CD4-positive, alpha-beta T cell treated with Interleukin-2 at 100 ng/mL for 4 hours (primary cell): ENCODE measurements at regions not wholly inside any gene's neighbourhood (a gene's known extent, or its start where the extent isn't known, plus 50 kb on each side); places are given as distances from the start of the nearest gene placed in this dataset.

ENCODE experiments used
- DNase-seq: peaks from one replicate; pipeline ENCODE4 v3.0.0-alpha.2; 2020; ENCODE audit warnings: low spot score

DNA sequence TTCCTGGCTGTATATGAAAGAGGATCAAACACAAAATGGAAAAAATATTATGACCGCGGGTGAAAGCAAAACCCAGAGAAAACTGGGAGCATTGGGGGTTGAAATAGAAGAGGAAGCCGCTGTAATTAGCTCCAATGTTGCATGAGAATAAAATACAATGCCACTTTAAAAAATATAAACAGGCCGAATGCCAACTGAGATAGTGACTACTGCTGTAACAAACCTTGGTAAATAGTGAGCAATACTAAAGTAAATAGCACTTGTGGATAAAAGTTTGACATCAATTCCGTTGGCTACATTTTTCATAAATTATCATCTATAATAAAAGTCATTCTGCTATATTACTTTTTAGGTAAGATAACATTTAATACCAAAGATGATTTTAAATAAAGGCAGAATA is 395.8 kb upstream of the MIR17HG start:
- no peak for DNase-seq

DNA sequence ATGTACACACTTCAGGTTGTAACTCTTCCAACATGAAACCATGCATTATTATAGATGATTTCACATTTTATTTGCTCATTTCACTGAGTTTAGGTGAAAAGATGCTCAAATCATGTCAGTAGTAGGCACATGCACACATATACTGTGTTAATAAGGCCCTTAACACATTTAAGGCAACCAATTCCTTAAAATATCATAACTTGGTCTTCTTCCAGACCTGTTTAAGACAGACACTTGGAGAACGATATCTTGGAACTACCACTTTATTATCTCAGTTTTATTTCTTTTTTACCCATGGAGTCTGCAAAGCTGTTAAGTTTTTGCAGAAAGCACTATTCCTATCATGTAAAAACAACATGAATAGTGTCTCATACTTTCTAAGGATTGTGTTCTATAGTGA is 395.2 kb upstream of the MIR17HG start:
- no peak for DNase-seq

DNA sequence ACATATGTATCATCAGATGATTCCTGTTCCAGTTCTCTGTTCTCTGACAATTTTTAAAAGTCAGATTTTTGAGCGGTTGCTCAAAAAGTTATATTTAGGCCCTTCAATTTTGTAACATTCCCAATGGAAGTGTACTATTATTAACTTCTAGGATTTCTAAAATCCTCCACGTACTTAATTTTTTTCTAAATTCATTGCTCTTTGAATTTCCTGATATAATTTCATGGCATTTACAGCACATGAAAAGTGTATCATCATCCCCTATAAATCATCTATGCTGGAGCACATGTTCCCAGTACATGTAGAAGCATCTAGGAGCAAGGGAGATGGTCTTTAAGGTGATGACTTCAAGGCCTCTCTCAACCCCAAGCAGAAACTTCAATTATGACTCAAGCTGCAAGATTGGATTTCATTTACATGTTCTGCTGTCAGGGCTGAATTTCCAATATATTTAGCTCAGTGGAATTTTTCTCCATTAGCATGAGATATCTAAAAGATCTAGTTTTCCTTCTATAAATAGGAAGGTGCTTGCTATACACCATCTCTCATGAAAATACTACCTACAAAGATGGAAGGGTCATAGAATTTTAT is 392.8 kb upstream of the MIR17HG start:
- DNase-seq: no peak

DNA sequence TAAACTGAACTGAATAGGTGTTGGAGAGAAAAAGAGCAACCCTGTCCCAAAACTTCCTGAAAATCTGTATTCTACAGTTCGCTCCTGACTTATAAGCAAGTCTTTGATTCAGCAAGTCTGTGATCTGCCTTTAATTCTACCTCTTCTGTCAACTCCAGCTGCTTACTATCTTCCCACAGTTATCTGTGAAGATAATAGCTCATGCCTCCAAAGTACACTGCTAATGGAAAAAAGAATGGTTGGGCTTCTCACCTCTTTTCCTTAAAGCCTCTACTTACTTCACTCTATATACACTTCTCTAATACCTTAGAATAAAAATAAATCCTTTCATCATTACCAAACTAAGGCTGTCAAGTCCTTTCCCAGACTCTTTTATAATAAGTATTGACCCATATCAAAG is 391.5 kb upstream of the MIR17HG start:
- no peak for DNase-seq

DNA sequence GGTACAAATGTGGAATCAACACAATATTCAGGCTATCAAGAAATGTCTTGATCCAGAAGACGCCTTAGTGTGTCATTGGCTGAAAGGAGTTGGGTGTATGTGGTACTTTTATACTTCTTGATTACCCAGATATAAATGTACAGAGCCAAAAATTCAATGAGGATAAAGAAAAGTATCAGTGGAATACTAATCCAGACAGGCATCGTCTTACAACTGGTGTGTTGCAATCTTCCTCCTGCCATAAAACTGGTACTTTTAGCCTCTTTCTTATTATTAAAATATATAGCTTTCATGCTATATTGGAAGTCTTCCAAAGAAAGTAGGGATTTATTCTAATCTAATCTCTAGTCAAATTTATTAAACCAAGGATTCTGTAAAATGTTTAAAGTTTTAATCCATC is 388.6 kb upstream of the MIR17HG start:
- no peak for DNase-seq

DNA sequence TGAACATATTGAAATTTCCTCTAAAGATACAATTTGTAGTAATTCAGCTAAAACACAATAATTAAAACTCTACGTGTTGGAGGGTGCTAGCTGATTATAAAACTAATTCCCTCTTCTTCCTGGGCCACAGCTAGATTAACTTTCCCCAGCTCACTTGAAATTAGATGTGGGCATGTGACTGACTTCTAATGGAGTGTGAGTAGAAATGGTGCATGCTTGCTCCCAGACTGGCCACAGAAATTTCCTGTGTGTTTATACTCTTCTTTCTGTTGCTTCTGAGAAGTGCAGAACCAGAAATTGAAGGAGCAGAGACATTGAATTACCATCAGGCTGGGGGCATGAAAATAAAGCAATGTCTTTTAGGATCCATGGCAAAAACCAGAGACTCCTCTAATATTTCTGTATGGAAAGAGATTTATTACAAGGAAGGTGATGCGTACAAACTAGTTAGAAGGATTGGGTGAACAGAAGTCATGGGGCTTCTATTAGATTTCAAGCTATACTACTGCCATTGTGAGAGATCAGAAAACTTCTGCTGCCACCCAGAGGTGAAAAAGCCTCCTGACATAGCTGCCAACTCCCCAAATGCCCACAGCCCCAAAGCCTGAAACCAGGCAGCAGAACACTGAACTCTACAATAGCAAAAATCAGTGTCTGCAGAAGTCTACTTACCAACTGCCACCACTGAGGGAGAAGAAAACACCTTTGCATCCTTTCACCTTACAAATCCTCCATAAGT is 379.2 kb upstream of the MIR17HG start:
- no peak for DNase-seq

DNA sequence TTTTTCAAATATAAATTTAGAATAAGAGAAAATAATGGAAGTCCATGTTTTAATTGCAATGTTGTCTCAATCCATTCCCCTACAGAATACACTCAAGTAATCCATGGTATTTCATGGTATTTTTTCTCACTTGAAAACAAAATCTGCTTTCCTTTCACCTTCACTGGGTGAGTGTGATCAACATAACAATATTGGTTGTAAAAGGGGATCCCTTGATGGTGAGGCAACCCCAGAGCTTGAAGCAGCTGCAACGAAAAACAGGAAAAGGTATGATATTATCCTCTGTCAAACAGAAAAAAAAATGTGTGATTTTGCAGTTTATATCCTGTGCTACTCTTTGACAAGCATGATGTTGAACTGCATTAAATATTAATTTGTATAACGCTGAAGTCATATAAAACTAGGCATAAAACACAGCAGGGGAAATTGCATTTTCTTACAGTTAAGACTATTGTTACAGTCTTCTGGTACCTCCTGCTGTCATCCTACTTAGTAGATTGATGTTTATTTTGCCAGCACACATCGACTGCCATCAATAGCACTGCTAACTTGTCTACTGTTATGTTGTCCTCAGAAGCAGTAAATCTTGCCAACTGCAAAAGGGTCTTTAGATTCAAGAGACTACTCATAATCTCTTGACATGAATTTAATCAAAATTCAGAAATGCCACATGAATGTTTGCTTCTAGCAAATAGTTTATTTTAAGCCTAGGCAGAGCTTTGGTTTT is 373.1 kb upstream of the MIR17HG start:
- DNase-seq: no peak

DNA sequence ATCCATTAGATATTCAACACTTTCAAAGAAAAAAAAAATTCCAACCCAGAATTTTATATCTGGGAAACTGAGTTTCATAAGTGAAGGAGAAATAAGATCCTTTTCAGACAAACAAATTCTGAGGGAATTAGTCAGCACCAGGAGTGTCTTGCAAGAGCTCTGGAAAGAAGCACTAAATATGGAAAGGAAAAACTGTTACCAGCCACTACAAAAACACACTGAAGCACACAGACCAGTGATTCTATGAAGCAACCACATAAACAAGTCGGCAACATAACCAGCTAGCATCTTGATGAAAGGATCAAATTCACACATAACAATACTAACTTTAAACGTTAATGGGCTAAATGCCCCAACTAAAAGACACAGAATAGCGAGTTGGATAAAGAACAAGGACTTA is 368.4 kb upstream of the MIR17HG start:
- no peak for DNase-seq

DNA sequence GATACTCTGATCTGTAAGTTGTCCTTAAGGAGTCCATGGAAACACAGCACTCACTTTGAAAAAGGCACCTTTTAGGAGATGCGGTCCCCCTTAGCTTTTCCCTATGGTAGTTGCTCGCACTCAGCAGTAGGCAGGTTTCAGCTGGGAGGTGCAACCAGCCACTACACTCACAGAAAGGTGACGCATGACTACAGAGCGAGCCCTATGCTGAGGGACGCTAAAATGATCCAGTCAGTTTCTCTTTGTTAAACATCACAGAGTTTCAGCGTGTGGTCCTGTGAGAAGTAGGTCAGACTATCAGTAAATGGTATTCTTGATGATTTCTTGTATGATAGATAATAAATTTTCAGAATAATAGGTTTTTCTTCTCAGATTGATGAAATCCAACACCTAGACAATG is 362.7 kb upstream of the MIR17HG start:
- DNase-seq: no peak

DNA sequence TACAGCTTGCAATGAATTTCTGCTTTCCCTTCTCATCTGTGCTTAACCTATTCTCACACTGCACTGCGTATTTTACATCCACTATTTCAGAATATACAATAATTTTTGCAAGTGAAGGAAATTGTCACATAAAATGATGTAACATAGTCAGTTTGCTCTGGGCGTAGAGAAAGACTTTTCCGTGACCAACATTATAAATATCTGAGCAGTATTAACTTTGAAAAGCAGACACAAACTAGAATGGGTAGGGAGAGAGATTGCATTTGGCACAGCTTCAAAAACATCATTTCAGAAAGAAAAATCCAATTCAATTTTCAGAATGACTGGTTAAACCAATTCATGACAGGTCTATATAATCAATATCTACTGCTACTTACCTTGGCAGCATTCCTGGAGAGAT is 352.5 kb upstream of the MIR17HG start:
- DNase-seq: no peak

DNA sequence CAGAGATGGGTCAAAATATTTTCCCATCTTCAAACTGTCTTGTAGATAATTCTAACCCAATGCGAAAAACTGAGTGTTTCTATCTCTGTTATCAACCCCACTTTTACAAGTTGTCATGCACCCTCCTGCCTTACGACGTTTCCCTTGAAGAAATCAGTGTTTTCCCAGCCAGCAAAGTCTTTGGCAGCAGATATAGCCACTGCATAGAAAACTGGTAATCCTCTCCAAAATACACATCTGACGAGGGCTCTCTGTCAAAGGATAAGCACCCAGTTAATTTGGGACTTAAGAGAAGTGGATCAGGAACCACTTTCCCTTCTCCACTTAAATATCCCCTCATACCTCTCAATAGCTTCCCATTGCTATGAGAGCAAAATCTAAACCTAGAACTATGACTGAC is 351.9 kb upstream of the MIR17HG start:
- DNase-seq: no peak

DNA sequence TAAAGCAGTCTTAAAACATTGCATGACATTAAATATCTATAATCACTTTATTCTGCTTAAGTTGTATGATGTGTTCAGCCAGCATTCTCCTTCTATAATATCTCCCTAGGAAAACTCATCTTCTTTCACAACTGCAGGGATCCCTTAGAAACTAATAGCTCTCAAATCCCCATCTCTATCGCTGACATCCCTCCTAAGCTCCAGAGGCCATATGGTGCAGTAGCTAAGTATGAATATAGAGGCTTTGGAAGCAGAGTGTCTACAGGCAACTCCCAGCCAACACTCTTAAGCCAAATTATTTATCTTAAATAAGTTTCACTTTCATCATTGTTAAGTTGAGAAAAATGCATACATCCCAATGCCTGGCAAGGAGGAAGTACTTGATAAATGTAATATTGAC is 349.5 kb upstream of the MIR17HG start:
- DNase-seq: no peak

DNA sequence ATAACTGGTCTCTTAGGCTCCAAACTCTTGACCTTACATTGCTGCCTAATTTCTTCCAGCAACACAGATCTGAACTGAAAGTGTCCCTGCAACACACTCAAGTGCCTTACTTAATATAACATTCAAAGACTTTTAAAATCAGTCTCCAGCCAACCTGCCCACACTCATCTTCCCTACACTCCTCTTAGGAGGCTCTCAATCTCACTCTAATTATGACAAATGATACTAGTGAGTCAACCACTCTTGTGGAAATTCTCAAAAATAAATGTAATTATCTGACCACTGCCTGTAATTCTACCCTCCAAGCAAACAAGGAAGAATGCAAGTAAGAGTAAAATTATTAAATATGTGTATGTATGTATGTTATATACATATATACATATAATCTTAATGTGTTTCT is 348.1 kb upstream of the MIR17HG start:
- DNase-seq: no peak

DNA sequence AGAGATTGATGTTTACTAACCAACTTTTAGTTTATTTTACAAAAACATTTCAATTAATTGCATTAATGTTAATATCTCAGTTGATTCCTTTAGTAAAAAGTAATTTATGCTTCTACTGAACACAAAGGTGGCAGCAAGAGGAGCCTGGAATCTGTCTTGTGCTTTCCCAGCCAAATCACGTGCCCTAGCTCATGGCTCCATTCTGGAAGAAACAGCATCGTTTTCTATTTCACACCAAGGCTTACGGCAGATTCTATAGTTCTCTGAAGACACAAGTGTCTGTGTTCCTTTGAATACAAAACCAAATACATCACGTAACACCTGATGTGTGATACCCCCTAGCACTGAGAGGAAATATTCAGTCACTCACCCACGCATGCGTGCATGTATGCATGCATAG is 346.1 kb upstream of the MIR17HG start:
- no peak for DNase-seq

DNA sequence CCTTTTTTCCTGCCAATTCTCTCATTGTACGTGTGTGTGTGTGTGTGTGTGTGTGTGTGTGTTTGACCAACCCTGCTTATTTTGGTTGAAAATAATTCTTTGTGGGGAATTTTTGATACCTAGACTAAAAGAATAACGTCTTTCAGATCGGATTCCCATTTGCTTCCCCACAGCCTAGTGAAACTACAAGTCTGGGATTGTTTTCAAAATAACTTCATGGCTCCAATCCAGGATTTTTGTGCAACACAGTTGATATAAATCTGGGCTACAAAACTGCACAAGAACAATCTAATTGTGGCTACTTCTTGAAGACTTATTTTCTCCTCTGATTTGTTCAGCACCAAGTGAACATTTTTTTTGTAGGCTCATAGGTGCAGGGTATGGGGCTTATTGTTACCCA is 332.8 kb upstream of the MIR17HG start:
- DNase-seq: no peak

DNA sequence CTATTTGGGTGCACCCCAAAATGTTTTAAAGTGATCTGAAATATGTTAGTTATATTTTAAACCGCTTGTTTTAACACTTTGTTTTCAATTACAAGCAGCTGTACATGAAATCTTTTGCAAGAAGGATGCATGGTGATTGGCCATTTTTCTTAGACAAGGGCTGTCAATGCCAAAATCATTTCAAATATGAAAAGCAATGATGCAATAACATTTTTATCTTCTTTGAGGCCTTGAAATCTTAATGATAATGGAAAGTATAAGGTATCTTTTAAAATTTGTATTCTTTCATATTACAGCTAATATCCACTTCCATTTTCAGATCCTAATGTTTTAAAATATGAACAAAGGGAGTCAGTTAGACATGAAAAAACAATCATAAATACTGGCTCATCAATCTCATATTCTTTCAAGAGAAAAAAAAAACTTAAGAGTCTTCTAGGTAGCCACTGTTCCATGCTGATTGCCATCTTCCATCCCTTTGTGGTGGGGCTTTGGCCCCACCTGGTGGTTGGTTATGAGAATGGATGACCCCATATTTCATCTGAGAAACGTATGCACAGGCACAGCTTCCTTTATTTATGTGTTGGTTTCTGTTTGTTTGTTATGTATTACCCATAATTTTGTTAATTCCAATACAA is 330.3 kb upstream of the MIR17HG start:
- no peak for DNase-seq

DNA sequence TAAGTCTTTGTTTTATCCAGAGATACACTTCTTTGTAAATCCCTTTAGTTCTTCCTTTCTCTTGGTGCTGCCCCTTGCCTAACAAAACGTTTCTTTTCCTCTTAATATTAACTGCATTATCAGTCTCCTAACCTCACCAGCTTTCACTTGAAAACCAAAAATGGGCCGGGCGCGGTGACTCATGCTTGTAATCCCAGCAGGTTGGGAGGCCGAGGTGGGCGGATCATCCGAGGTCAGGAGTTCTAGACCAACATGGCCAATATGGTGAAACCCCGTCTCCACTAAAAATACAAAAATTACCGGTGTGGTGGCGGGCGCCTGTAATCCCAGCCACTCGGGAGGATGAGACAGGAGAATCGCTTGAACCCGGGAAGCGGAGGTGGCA is 329.8 kb upstream of the MIR17HG start:
- no peak for DNase-seq

DNA sequence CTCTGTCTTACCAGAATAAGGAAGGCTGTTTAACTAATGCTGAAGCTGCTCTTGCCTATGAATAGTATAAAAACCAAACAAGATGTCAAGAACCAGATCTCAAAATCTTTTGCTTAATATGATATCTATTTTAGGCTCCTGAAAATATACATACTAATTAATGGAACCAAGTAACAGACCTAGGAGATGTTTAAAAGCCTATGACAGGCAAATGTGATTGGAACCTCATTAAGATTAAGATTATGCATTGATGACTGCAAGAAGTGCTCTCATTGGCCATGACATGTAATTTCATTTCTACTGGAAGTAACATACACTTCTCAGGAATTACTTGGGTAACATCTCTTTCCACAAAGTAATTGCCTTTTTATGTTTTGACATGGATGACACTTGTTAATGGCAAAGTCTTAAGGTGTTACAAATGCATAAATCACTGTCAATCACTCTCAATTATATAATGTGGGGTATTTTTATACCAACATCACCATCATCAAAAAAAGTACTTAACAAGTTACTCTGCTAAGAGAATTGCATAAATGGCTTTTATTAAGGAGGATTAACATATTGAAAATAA is 326.9 kb upstream of the MIR17HG start:
- DNase-seq: no peak

DNA sequence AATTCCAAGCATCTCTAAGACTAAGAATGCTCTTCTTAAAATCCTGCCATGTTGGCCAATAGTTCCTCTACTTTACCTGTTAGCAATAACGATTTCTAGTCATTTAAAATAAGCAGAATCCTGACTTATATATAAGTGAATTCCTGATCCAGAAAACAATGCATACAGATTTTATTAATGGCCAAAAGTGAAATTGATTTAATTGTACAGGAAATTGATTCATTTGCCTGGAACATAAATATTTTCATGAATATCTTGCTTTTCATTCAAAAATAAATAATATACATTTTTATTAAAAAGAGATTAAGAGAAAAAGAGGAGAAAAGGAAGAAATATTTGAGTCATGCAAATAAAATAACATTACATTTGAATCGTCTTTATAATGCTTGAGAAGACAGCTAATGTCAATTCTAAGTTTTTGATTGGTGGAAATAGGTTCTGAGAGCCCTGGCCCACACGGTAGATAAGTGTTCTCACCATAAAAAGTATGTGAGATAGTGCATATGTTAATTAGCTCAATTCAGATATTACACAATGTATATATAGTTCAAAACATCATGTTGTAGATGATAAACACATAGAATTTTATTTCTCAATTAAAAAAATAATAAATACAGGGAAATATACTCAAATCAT is 323.2 kb upstream of the MIR17HG start:
- no peak for DNase-seq

DNA sequence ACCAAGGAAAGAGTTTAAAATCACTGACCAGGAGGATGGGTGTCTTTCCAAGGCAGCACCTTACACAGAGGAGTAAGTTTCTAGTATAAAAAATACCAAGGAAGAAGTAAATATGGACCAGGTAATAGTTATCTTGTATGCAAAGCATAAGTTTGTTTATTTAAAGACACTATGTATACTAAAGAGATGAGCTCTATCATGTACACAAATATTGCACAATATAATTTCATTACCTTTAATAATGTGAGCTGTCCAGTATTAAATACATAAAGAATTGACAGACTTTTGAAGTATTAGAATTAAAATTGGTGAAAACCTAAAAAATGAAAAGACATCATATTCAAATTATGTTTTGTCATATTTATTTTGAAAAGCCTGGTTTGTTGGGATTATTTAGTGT is 322.0 kb upstream of the MIR17HG start:
- no peak for DNase-seq

DNA sequence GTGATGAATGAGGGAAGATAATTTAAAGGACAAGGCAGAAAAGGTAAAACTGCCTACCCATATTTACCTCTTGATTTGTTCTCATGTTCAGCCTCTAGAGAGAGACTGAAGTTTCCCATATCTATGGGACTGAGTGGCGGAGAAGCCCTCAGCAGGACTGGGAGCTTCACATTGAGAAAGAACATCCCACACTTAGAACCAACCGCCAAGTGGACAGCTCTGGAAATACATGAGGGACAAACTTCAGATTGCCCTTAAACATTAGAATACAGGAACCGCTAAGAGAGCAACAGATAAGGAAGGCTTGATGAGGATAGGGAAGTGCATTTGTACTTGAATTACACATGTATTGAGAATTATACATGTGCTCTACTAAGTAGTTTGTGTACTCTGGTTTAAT is 316.0 kb upstream of the MIR17HG start:
- DNase-seq: no peak

DNA sequence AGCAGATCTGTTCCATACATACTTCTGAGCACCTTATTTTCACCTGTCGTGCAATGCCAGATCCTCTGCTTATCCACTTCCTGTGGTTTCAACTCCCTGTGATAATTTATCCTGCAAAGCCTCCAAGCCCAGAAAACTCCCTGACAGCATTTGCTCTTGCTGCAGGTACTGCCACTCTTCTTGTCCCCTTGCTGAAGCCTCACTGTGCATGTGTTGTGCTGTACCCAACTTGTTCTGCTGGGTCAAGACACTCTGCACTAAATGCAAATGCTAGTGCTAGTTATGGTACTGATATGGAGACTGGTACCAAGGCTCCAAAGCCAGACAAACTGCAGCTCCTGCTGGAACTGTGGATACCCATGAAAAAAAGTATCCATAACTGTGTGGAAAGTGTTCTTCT is 315.4 kb upstream of the MIR17HG start:
- DNase-seq: no peak
